ENCODE measurements at regions not wholly inside any gene's neighbourhood (a gene's known extent, or its start where the extent isn't known, plus 50 kb on each side); places are given as distances from the start of the nearest gene placed in this dataset.

- TF ChIP-seq EZH2 (IDR thresholded peaks at IDR 0.05; ENCODE audit: insufficient read depth, poor library complexity, severe bottlenecking): no peak
- TF ChIP-seq EZH2phosphoT487 (IDR thresholded peaks at IDR 0.05; ENCODE audit: insufficient read depth, low read depth): no peak
Observed at GRCh38 chr13:85498774-85499173, 300.4 kb downstream of the SLITRK6 start.
